Mononuclear cell (primary cell): ENCODE measurements at regions not wholly inside any gene's neighbourhood (a gene's known extent, or its start where the extent isn't known, plus 50 kb on each side); places are given as distances from the start of the nearest gene placed in this dataset.
"Not testable (repeated sequence)": the region's sequence is repeated elsewhere in the genome, so short reads cannot be mapped to it uniquely, and the experiment has no call there.

Experiments used
- H3K27me3 ChIP-seq: 2 replicates; pipeline ENCODE4 v1.6.0; 2011; ENCODE audit warnings: low read length, control low read depth; ENCODE audit not compliant: insufficient read depth
- H3K4me1 ChIP-seq: 2 replicates; pipeline ENCODE4 v1.5.1; 2011; ENCODE audit warnings: mild to moderate bottlenecking, low read length, control low read depth; ENCODE audit not compliant: insufficient read depth
- H3K4me3 ChIP-seq: 2 replicates; pipeline ENCODE4 v1.5.1; 2011; ENCODE audit warnings: mild to moderate bottlenecking, low read length, moderate library complexity
- H3K9me3 ChIP-seq: 2 replicates; pipeline ENCODE4 v1.5.1; 2011; ENCODE audit warnings: low read depth, mild to moderate bottlenecking, control low read depth, low read length

- Histone ChIP-seq H3K4me3 (no peak overlapping the region), H3K9me3 (no peaks in the 10 kb centered on the region), H3K27me3 (no peaks in the 10 kb centered on the region), H3K4me1 (peaks cover 42% of the 10 kb centered on the region)
Observed at GRCh38 chr2:37563375-37564015, 107.9 kb downstream of the CDC42EP3 start.

GRCh38 chr2:37564356-37564755 lies 107.1 kb downstream of the CDC42EP3 start:
- peaks cover 38% of the 10 kb centered on the region for H3K4me1 ChIP-seq
- H3K9me3 ChIP-seq: no peaks in the 10 kb centered on the region
- H3K4me3 ChIP-seq: no peak overlapping the region
- no peaks in the 10 kb centered on the region for H3K27me3 ChIP-seq

GRCh38 chr2:37566517-37566981 lies 104.9 kb downstream of the CDC42EP3 start:
- peaks cover 25% of the 10 kb centered on the region for H3K4me1 ChIP-seq
- H3K27me3 ChIP-seq: no peaks in the 10 kb centered on the region
- H3K9me3 ChIP-seq: no peaks in the 10 kb centered on the region
- H3K4me3 ChIP-seq: no peak overlapping the region

GRCh38 chr2:37568565-37568964 lies 102.9 kb downstream of the CDC42EP3 start:
- Histone ChIP-seq H3K9me3 (no peaks in the 10 kb centered on the region), H3K4me1 (peaks cover 8% of the 10 kb centered on the region), H3K4me3 (no peak overlapping the region), H3K27me3 (no peaks in the 10 kb centered on the region)

GRCh38 chr2:37569131-37569823 lies 102.2 kb downstream of the CDC42EP3 start:
- Histone ChIP-seq H3K4me3 (no peak overlapping the region), H3K27me3 (no peaks in the 10 kb centered on the region), H3K9me3 (no peaks in the 10 kb centered on the region), H3K4me1 (peaks cover 10% of the 10 kb centered on the region)

- H3K27me3 ChIP-seq: no peaks in the 10 kb centered on the region
- H3K9me3 ChIP-seq: no peaks in the 10 kb centered on the region
- no peak overlapping the region for H3K4me3 ChIP-seq
- H3K4me1 ChIP-seq: peaks cover 11% of the 10 kb centered on the region
Observed at GRCh38 chr2:37569986-37570679, 101.3 kb downstream of the CDC42EP3 start.

- no peak overlapping the region for H3K4me3 ChIP-seq
- H3K4me1 ChIP-seq: peaks cover 11% of the 10 kb centered on the region
- H3K9me3 ChIP-seq: no peaks in the 10 kb centered on the region
- no peaks in the 10 kb centered on the region for H3K27me3 ChIP-seq
Observed at GRCh38 chr2:37570773-37571586, 100.5 kb downstream of the CDC42EP3 start.

GRCh38 chr2:37571587-37572136 lies 99.8 kb downstream of the CDC42EP3 start:
- H3K4me3 ChIP-seq: no peak overlapping the region
- H3K9me3 ChIP-seq: no peaks in the 10 kb centered on the region
- peaks cover 11% of the 10 kb centered on the region for H3K4me1 ChIP-seq
- H3K27me3 ChIP-seq: no peaks in the 10 kb centered on the region

GRCh38 chr2:37573451-37574388 lies 97.7 kb downstream of the CDC42EP3 start:
- no peaks in the 10 kb centered on the region for H3K27me3 ChIP-seq
- peaks cover 6% of the 10 kb centered on the region for H3K4me1 ChIP-seq
- H3K4me3 ChIP-seq: no peak overlapping the region
- no peaks in the 10 kb centered on the region for H3K9me3 ChIP-seq

GRCh38 chr2:37575780-37576179 lies 95.7 kb downstream of the CDC42EP3 start:
- Histone ChIP-seq H3K4me3 (no peak overlapping the region), H3K4me1 (peaks cover 5% of the 10 kb centered on the region), H3K27me3 (no peaks in the 10 kb centered on the region), H3K9me3 (no peaks in the 10 kb centered on the region)

GRCh38 chr2:37576194-37576593 lies 95.2 kb downstream of the CDC42EP3 start:
- H3K9me3 ChIP-seq, H3K4me1 ChIP-seq: not testable (repeated sequence)

GRCh38 chr2:37576831-37577230 lies 94.6 kb downstream of the CDC42EP3 start:
- Histone ChIP-seq H3K27me3 (no peaks in the 10 kb centered on the region), H3K4me3 (no peak overlapping the region), H3K4me1 (peaks cover 5% of the 10 kb centered on the region), H3K9me3 (no peaks in the 10 kb centered on the region)

More at GRCh38 chr2:37576194-37576593, 95.2 kb downstream of the CDC42EP3 start:
- not testable (repeated sequence) for H3K27me3 ChIP-seq, H3K4me3 ChIP-seq

GRCh38 chr2:37579192-37579713 lies 92.2 kb downstream of the CDC42EP3 start:
- no peak overlapping the region for H3K4me3 ChIP-seq
- H3K4me1 ChIP-seq: peaks cover 12% of the 10 kb centered on the region
- H3K27me3 ChIP-seq: no peaks in the 10 kb centered on the region
- no peaks in the 10 kb centered on the region for H3K9me3 ChIP-seq
